Loucy (cell line): ENCODE measurements at regions not wholly inside any gene's neighbourhood (a gene's known extent, or its start where the extent isn't known, plus 50 kb on each side); places are given as distances from the start of the nearest gene placed in this dataset.

Source experiments
- EZH2phosphoT487 ChIP-seq: fragments of 200-600 bp; IDR thresholded peaks from 2 replicates; pipeline ENCODE4 v1.6.1; 2018; ENCODE audit warnings: antibody characterized with exemption, mild to moderate bottlenecking, moderate library complexity, borderline replicate concordance
- TF ChIP-seq, protein P1 (sequence below): fragments of 200-600 bp; sonication (generic); conservative IDR thresholded peaks from 2 replicates; pipeline ENCODE4 v1.5.1; 2014; ENCODE audit warnings: mild to moderate bottlenecking, antibody characterized with exemption, low read length

DNA sequence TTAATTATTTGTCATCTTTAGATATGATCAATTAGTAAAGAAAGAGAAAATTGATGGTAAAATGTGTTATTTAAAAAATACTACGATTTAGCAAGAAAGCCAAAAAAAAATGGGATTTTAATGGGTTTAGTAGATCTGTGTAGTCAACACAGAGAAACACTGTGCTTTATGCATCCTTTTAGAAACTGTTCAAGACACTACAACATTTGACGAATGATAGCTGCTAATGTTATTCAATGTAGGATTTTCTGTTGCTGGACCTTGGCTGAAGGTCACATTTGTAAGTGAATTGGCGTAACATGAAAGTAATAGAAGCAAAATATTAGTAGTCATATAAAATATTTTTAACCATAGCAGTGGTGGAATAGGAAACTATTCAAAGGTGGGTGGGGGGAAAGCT, 1293.9 kb downstream of the NCAM2 start:
- TF ChIP-seq EZH2phosphoT487 = no peak
- TF ChIP-seq, protein P1, sequence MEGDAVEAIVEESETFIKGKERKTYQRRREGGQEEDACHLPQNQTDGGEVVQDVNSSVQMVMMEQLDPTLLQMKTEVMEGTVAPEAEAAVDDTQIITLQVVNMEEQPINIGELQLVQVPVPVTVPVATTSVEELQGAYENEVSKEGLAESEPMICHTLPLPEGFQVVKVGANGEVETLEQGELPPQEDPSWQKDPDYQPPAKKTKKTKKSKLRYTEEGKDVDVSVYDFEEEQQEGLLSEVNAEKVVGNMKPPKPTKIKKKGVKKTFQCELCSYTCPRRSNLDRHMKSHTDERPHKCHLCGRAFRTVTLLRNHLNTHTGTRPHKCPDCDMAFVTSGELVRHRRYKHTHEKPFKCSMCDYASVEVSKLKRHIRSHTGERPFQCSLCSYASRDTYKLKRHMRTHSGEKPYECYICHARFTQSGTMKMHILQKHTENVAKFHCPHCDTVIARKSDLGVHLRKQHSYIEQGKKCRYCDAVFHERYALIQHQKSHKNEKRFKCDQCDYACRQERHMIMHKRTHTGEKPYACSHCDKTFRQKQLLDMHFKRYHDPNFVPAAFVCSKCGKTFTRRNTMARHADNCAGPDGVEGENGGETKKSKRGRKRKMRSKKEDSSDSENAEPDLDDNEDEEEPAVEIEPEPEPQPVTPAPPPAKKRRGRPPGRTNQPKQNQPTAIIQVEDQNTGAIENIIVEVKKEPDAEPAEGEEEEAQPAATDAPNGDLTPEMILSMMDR = no peak
